ENCODE measurements at regions not wholly inside any gene's neighbourhood (a gene's known extent, or its start where the extent isn't known, plus 50 kb on each side); places are given as distances from the start of the nearest gene placed in this dataset.
A peak's percentile ranks its signal among the peaks of the same experiment; 100 is the strongest.

DNA sequence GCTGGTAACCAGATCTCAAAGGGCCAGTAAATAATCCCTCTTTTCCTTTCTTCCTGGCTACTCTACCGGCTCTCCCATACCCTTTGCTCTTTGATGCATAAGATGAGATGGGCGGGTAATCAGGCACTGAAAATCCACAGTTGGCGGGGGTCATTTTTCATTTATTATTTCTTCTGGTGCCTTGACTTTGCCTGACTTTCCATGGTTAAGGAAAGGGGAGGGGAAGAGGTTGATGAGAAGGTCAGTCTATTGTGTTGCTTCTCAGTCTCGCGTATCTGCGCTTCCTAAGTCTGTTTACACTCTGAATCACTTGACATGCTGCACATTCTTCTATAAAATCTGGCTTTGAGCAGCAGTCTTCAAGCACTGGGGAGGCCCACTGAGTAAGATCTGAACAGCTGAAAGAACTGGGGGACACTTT is 121.1 kb upstream of the HDGFL1 start:
- ChIA-PET POLR2A (interaction anchor here (0.7 kb wide), 1 partner anchor 46 kb away, joined by 3 read pairs; no protein-coding TSS in a partner anchor), CTCF (no interaction called here)
- no peaks in the 10 kb centered on the region for H3K27me3 Mint-ChIP-seq (ENCODE audit: insufficient read depth, unreplicated experiment)
- peaks cover 4% of the 10 kb centered on the region for H3K4me1 Mint-ChIP-seq (ENCODE audit: insufficient read depth, unreplicated experiment)
- no peaks in the 10 kb centered on the region for H3K36me3 Mint-ChIP-seq (ENCODE audit: insufficient read depth, unreplicated experiment)
- TF ChIP-seq, protein P1, sequence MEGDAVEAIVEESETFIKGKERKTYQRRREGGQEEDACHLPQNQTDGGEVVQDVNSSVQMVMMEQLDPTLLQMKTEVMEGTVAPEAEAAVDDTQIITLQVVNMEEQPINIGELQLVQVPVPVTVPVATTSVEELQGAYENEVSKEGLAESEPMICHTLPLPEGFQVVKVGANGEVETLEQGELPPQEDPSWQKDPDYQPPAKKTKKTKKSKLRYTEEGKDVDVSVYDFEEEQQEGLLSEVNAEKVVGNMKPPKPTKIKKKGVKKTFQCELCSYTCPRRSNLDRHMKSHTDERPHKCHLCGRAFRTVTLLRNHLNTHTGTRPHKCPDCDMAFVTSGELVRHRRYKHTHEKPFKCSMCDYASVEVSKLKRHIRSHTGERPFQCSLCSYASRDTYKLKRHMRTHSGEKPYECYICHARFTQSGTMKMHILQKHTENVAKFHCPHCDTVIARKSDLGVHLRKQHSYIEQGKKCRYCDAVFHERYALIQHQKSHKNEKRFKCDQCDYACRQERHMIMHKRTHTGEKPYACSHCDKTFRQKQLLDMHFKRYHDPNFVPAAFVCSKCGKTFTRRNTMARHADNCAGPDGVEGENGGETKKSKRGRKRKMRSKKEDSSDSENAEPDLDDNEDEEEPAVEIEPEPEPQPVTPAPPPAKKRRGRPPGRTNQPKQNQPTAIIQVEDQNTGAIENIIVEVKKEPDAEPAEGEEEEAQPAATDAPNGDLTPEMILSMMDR (IDR thresholded peaks at IDR 0.05; ENCODE audit: unreplicated experiment), result no peak
- BruUV-seq (replicated peaks), result no TSS peak
- peak overlapping the region; percentile 36 for H3K27ac Mint-ChIP-seq (ENCODE audit: low read depth, unreplicated experiment)
- intact Hi-C loops (cut with micrococcal nuclease), result no loop called here
- H3K4me3 Mint-ChIP-seq (ENCODE audit: unreplicated experiment), result no peak overlapping the region
- no peak for DNase-seq (ENCODE audit: unreplicated experiment)
- H3K9me3 Mint-ChIP-seq (ENCODE audit: unreplicated experiment), result no peaks in the 10 kb centered on the region

DNA sequence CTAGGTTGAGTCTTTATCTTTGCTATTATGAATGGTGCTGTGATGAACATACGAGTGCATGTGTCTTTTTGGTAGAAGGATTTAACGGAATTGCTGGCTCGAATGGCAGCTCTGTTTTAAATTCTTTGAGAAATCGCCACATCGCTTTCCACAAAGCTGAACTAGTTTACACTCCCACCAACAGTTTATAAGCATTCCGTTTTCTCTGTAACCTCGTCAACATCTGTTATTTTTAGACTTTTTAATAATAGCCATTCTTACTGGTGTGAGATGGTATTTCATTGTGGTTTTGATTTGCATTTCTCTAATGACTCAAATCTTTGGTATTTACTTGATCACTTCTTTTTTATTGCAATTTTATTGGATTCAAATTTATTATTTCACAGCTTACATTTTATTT is 117.4 kb upstream of the HDGFL1 start:
- no TSS peak for BruUV-seq (replicated peaks)
- H3K9me3 Mint-ChIP-seq (ENCODE audit: unreplicated experiment), result no peaks in the 10 kb centered on the region
- DNase-seq (ENCODE audit: unreplicated experiment), result no peak
- intact Hi-C loops (cut with micrococcal nuclease), result no loop called here
- H3K27me3 Mint-ChIP-seq (ENCODE audit: insufficient read depth, unreplicated experiment), result no peaks in the 10 kb centered on the region
- POLR2A ChIA-PET, result interaction anchor here (0.6 kb wide), 1 partner anchor 199 kb away, joined by 3 read pairs; no protein-coding TSS in a partner anchor
- TF ChIP-seq, protein P1 (IDR thresholded peaks at IDR 0.05; ENCODE audit: unreplicated experiment), result no peak
- H3K36me3 Mint-ChIP-seq (ENCODE audit: insufficient read depth, unreplicated experiment), result no peaks in the 10 kb centered on the region
- H3K4me1 Mint-ChIP-seq (ENCODE audit: insufficient read depth, unreplicated experiment), result peaks cover 4% of the 10 kb centered on the region
- no peak overlapping the region for H3K27ac Mint-ChIP-seq (ENCODE audit: low read depth, unreplicated experiment)
- CTCF ChIA-PET, result interaction anchor here (0.9 kb wide), 1 partner anchor 8 kb away, joined by 3 read pairs; no protein-coding TSS in a partner anchor
- H3K4me3 Mint-ChIP-seq (ENCODE audit: unreplicated experiment), result no peak overlapping the region

DNA sequence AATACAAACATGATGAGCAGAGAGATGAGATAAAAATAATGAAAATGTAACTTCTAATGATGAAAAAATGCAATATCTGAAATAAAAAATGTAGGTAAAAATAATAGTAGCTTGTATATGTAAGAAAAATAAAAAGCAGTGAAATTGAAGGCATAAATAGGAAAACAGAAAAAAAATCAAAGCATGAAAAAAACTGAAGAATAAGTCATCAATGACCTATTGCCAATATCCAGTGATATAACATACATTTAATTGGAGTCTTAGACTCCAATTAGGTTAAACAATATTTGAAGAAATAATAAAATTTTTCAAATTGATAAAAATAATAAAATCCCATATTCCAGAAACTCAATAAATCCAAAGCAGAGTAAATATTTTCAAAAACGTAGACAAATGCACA is 114.0 kb upstream of the HDGFL1 start:
- TF ChIP-seq, protein P1 (IDR thresholded peaks at IDR 0.05; ENCODE audit: unreplicated experiment), result no peak
- Mint-ChIP-seq H3K4me1 (ENCODE audit: insufficient read depth, unreplicated experiment) (no peaks in the 10 kb centered on the region), H3K9me3 (ENCODE audit: unreplicated experiment) (no peaks in the 10 kb centered on the region), H3K36me3 (ENCODE audit: insufficient read depth, unreplicated experiment) (no peaks in the 10 kb centered on the region), H3K4me3 (ENCODE audit: unreplicated experiment) (no peak overlapping the region), H3K27me3 (ENCODE audit: insufficient read depth, unreplicated experiment) (no peaks in the 10 kb centered on the region), H3K27ac (ENCODE audit: low read depth, unreplicated experiment) (no peak overlapping the region)
- DNase-seq (ENCODE audit: unreplicated experiment), result no peak
- intact Hi-C loops (cut with micrococcal nuclease), result no loop called here
- POLR2A ChIA-PET, result no interaction called here
- CTCF ChIA-PET, result no interaction called here
- BruUV-seq (replicated peaks), result no TSS peak

DNA sequence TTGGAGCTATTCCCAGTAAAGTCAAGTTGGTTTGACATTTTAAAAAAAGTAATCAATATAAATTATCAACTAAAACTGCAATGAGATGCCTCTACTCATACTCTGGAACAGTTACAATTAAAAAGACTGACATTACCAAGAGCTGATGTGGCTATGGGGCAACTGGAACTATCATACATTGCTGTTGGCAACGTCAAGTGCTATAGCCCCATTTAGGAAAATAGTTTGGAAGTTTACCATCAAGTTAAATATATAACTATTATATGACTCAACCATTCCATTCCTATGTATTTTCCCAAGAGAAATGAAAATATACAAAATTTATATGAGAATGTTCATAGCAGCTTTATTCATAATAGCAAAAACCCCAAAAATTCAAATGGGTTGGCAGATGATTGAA is 111.4 kb upstream of the HDGFL1 start:
- H3K9me3 Mint-ChIP-seq (ENCODE audit: unreplicated experiment), result no peaks in the 10 kb centered on the region
- POLR2A ChIA-PET, result interaction anchor here (0.7 to 1.0 kb wide), 2 partner anchors 12 to 15 kb away, joined by 3 to 4 read pairs; no protein-coding TSS in a partner anchor
- H3K36me3 Mint-ChIP-seq (ENCODE audit: insufficient read depth, unreplicated experiment), result no peaks in the 10 kb centered on the region
- intact Hi-C loops (cut with micrococcal nuclease), result no loop called here
- no peaks in the 10 kb centered on the region for H3K27me3 Mint-ChIP-seq (ENCODE audit: insufficient read depth, unreplicated experiment)
- BruUV-seq (replicated peaks), result no TSS peak
- no peak for DNase-seq (ENCODE audit: unreplicated experiment)
- CTCF ChIA-PET, result no interaction called here
- H3K27ac Mint-ChIP-seq (ENCODE audit: low read depth, unreplicated experiment), result no peak overlapping the region
- no peak overlapping the region for H3K4me3 Mint-ChIP-seq (ENCODE audit: unreplicated experiment)
- no peaks in the 10 kb centered on the region for H3K4me1 Mint-ChIP-seq (ENCODE audit: insufficient read depth, unreplicated experiment)
- TF ChIP-seq, protein P1 (IDR thresholded peaks at IDR 0.05; ENCODE audit: unreplicated experiment), result no peak

All from MCF 10A (cell line).